ENCODE measurements at regions not wholly inside any gene's neighbourhood (a gene's known extent, or its start where the extent isn't known, plus 50 kb on each side); places are given as distances from the start of the nearest gene placed in this dataset.

GRCh38 chr4:46649390-46649789 lies 259.5 kb upstream of the GABRA2 start:
- TF ChIP-seq CTCF (IDR thresholded peaks at IDR 0.05; ENCODE audit: insufficient read depth, low read length) = no peak
- no peak for TF ChIP-seq POLR2AphosphoS5 (IDR thresholded peaks at IDR 0.05; ENCODE audit: low read depth)
- TF ChIP-seq GABPA (IDR thresholded peaks at IDR 0.05; ENCODE audit: low read depth) = no peak
